ENCODE measurements at regions not wholly inside any gene's neighbourhood (a gene's known extent, or its start where the extent isn't known, plus 50 kb on each side); places are given as distances from the start of the nearest gene placed in this dataset.

DNA sequence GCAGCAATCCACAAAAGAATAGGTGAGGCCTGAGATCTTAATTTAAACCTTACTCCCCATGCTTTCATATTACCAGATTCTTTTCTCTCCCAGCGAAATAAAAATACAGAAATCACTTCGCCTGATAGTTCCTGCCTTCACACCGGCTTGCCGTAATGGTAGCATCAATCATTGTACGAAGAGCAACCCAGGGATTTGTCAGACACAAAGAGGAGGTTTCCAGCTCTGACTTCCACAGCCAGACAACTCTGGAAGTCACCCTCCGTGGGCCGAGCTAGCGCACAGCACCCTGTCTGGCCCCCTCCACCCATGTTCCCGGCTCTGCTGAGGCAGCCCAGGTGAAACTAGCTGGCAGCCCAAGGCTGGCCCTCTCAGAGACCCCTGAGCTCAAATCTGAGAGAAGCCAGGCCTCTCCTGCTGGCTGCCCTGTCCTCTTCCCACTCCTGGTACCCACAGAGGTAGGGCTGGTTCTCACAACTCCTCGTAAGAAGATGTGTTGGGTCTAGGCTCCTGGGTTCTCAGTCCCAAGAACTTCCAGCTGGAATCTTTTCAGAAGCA is 156.9 kb upstream of the BNIP2 start:
- no peaks in the 10 kb centered on the region for H4K20me1 ChIP-seq (ENCODE audit: insufficient read depth, low read length)
- TF ChIP-seq, protein P1, sequence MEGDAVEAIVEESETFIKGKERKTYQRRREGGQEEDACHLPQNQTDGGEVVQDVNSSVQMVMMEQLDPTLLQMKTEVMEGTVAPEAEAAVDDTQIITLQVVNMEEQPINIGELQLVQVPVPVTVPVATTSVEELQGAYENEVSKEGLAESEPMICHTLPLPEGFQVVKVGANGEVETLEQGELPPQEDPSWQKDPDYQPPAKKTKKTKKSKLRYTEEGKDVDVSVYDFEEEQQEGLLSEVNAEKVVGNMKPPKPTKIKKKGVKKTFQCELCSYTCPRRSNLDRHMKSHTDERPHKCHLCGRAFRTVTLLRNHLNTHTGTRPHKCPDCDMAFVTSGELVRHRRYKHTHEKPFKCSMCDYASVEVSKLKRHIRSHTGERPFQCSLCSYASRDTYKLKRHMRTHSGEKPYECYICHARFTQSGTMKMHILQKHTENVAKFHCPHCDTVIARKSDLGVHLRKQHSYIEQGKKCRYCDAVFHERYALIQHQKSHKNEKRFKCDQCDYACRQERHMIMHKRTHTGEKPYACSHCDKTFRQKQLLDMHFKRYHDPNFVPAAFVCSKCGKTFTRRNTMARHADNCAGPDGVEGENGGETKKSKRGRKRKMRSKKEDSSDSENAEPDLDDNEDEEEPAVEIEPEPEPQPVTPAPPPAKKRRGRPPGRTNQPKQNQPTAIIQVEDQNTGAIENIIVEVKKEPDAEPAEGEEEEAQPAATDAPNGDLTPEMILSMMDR (IDR thresholded peaks at IDR 0.05; ENCODE audit: low read length) = no peak
- no peak for TF ChIP-seq EZH2 (optimal IDR thresholded peaks at IDR 0.05; ENCODE audit: low read depth, low read length)
- no peak overlapping the region for H3K4me3 ChIP-seq (ENCODE audit: low read length)
- H3K4me2 ChIP-seq (ENCODE audit: low read depth, low read length) = no peak overlapping the region
- no peaks in the 10 kb centered on the region for H3K9me2 ChIP-seq (replicated peaks; ENCODE audit: insufficient read depth, low read length)
- H2AFZ ChIP-seq (ENCODE audit: low read length) = no peak overlapping the region
- no peaks in the 10 kb centered on the region for H3K79me2 ChIP-seq (ENCODE audit: low read length)
- no peak overlapping the region for H3K27ac ChIP-seq (ENCODE audit: low read length)
- H3K9me3 ChIP-seq (replicated peaks; ENCODE audit: insufficient read depth, low read length) = no peaks in the 10 kb centered on the region
- no peak for DNase-seq
- H3K9ac ChIP-seq (ENCODE audit: low read length) = no peak overlapping the region
- H3K36me3 ChIP-seq (replicated peaks; ENCODE audit: insufficient read depth, low read length) = no peaks in the 10 kb centered on the region
- no peaks in the 10 kb centered on the region for H3F3A ChIP-seq (ENCODE audit: insufficient read depth, low read length)
- no peaks in the 10 kb centered on the region for H3K4me1 ChIP-seq (ENCODE audit: low read length)
- H3K27me3 ChIP-seq (replicated peaks; ENCODE audit: insufficient read depth, low read length) = no peaks in the 10 kb centered on the region

DNA sequence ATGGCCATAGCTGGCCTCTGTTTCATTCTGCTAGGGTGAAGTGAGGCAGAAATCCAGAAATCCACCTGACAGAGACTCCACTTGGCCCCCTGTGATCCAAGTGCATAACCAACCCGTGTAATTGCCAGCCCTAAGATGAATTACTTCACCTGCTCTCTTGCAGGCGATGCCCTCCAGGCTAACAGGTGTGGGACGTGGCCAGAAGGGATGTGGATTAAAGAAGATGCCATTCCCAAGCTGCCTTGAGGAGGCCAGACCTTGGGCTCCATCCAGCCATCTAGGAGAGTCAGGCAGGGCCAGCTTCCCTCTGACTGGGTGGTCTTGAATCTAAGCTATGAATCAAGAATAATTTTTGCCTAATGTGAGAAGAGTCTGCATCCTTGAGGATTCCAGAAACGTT is 154.5 kb upstream of the BNIP2 start:
- TF ChIP-seq EZH2 (optimal IDR thresholded peaks at IDR 0.05; ENCODE audit: low read depth, low read length) (no peak), EZH2phosphoT487 (IDR thresholded peaks at IDR 0.05; ENCODE audit: low read length) (no peak)
- TF ChIP-seq, protein P1 (IDR thresholded peaks at IDR 0.05; ENCODE audit: low read length) = no peak
- Histone ChIP-seq H3K9me2 (replicated peaks; ENCODE audit: insufficient read depth, low read length) (no peaks in the 10 kb centered on the region), H3K9ac (ENCODE audit: low read length) (no peak overlapping the region), H4K20me1 (ENCODE audit: insufficient read depth, low read length) (no peaks in the 10 kb centered on the region), H3K4me3 (ENCODE audit: low read length) (no peak overlapping the region), H3K27me3 (replicated peaks; ENCODE audit: insufficient read depth, low read length) (no peaks in the 10 kb centered on the region), H2AFZ (ENCODE audit: low read length) (no peak overlapping the region), H3F3A (ENCODE audit: insufficient read depth, low read length) (no peaks in the 10 kb centered on the region), H3K36me3 (replicated peaks; ENCODE audit: insufficient read depth, low read length) (no peaks in the 10 kb centered on the region), H3K9me3 (replicated peaks; ENCODE audit: insufficient read depth, low read length) (no peaks in the 10 kb centered on the region), H3K4me2 (ENCODE audit: low read depth, low read length) (no peak overlapping the region), H3K79me2 (ENCODE audit: low read length) (no peaks in the 10 kb centered on the region), H3K4me1 (ENCODE audit: low read length) (no peaks in the 10 kb centered on the region), H3K27ac (ENCODE audit: low read length) (no peak overlapping the region)
- DNase-seq = no peak

DNA sequence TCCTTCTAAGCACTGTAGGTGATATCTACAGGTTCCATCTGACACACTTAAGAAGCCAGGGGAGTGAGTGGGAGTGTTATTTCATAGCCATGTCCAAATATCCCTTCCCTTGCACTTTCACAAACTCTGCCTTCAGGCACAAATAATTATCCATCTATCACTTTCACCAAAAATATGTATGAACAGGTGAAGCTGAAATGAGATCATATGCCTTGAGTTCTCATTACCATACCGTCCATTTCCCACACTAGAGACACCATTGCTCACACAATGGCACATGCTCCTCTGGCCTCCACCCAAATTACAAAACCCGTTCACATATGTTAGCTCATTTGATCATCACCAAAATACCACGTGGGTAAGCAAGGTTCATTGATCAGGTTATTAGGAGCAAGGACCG is 151.9 kb upstream of the BNIP2 start:
- no peaks in the 10 kb centered on the region for H3K9me3 ChIP-seq (replicated peaks; ENCODE audit: insufficient read depth, low read length)
- no peaks in the 10 kb centered on the region for H3K36me3 ChIP-seq (replicated peaks; ENCODE audit: insufficient read depth, low read length)
- H3K4me1 ChIP-seq (ENCODE audit: low read length) = no peaks in the 10 kb centered on the region
- H3K9ac ChIP-seq (ENCODE audit: low read length) = no peak overlapping the region
- TF ChIP-seq EZH2 (optimal IDR thresholded peaks at IDR 0.05; ENCODE audit: low read depth, low read length) (no peak), EZH2phosphoT487 (IDR thresholded peaks at IDR 0.05; ENCODE audit: low read length) (no peak)
- TF ChIP-seq, protein P1 (IDR thresholded peaks at IDR 0.05; ENCODE audit: low read length) = no peak
- no peak for DNase-seq
- H3F3A ChIP-seq (ENCODE audit: insufficient read depth, low read length) = no peaks in the 10 kb centered on the region
- no peak overlapping the region for H3K4me3 ChIP-seq (ENCODE audit: low read length)
- H3K79me2 ChIP-seq (ENCODE audit: low read length) = no peaks in the 10 kb centered on the region
- H4K20me1 ChIP-seq (ENCODE audit: insufficient read depth, low read length) = no peaks in the 10 kb centered on the region
- H3K27ac ChIP-seq (ENCODE audit: low read length) = no peak overlapping the region
- H3K27me3 ChIP-seq (replicated peaks; ENCODE audit: insufficient read depth, low read length) = no peaks in the 10 kb centered on the region
- no peak overlapping the region for H3K4me2 ChIP-seq (ENCODE audit: low read depth, low read length)
- H3K9me2 ChIP-seq (replicated peaks; ENCODE audit: insufficient read depth, low read length) = no peaks in the 10 kb centered on the region
- no peak overlapping the region for H2AFZ ChIP-seq (ENCODE audit: low read length)
